T follicular helper cell (primary cell): ENCODE measurements at regions not wholly inside any gene's neighbourhood (a gene's known extent, or its start where the extent isn't known, plus 50 kb on each side); places are given as distances from the start of the nearest gene placed in this dataset.
A peak's percentile ranks its signal among the peaks of the same experiment; 100 is the strongest.

Experiments
- DNase-seq: peaks from one replicate; pipeline ENCODE4 v3.0.0-alpha.2; 2020; ENCODE audit warnings: low read depth

GRCh38 chr13:99662678-99663077 lies 161.4 kb downstream of the TM9SF2 start:
- no peak for DNase-seq

GRCh38 chr13:99661791-99662190 lies 160.5 kb downstream of the TM9SF2 start:
- DNase-seq = no peak

- DNase-seq = no peak
Measured at GRCh38 chr13:99659866-99660554, 158.7 kb downstream of the TM9SF2 start.

GRCh38 chr13:99659226-99659625 lies 158.0 kb downstream of the TM9SF2 start:
- no peak for DNase-seq

- peak; percentile 30 for DNase-seq
Measured at GRCh38 chr13:99658261-99658991, 157.2 kb downstream of the TM9SF2 start.

GRCh38 chr13:99657848-99658260 lies 156.6 kb downstream of the TM9SF2 start:
- peak; percentile 12 for DNase-seq

GRCh38 chr13:99656844-99657381 lies 155.6 kb downstream of the TM9SF2 start:
- peak; percentile 7 for DNase-seq

GRCh38 chr13:99656092-99656745 lies 154.9 kb downstream of the TM9SF2 start:
- peak; percentile 76 for DNase-seq

- no peak for DNase-seq
Measured at GRCh38 chr13:99655351-99656091, 154.2 kb downstream of the TM9SF2 start.

GRCh38 chr13:99654076-99654475 lies 152.8 kb downstream of the TM9SF2 start:
- DNase-seq = no peak

- no peak for DNase-seq
Measured at GRCh38 chr13:99653526-99653925, 152.3 kb downstream of the TM9SF2 start.

GRCh38 chr13:99652901-99653300 lies 151.6 kb downstream of the TM9SF2 start:
- no peak for DNase-seq

GRCh38 chr13:99652141-99652540 lies 150.9 kb downstream of the TM9SF2 start:
- no peak for DNase-seq

- no peak for DNase-seq
Measured at GRCh38 chr13:99651016-99651415, 149.7 kb downstream of the TM9SF2 start.

GRCh38 chr13:99650410-99650809 lies 149.1 kb downstream of the TM9SF2 start:
- no peak for DNase-seq

GRCh38 chr13:99648927-99649326 lies 147.7 kb downstream of the TM9SF2 start:
- DNase-seq = no peak

- no peak for DNase-seq
Measured at GRCh38 chr13:99648066-99648665, 146.9 kb downstream of the TM9SF2 start.

- no peak for DNase-seq
Measured at GRCh38 chr13:99647596-99647985, 146.3 kb downstream of the TM9SF2 start.

- DNase-seq = no peak
Measured at GRCh38 chr13:99646866-99647595, 145.8 kb downstream of the TM9SF2 start.

- DNase-seq = no peak
Measured at GRCh38 chr13:99642841-99643240, 141.6 kb downstream of the TM9SF2 start.

- no peak for DNase-seq
Measured at GRCh38 chr13:99642006-99642405, 140.7 kb downstream of the TM9SF2 start.
